Activated naive CD8-positive, alpha-beta T cell treated with anti-CD3 and anti-CD28 coated beads, Interleukin-2, amount 10 ng/mL, durations not matched to agents 7 days and 5 days (primary cell): ENCODE measurements at regions not wholly inside any gene's neighbourhood (a gene's known extent, or its start where the extent isn't known, plus 50 kb on each side); places are given as distances from the start of the nearest gene placed in this dataset.

Experiments used
- ATAC-seq: fragments of 150-1000 bp; cut with Tn5 transposase; one replicate; pipeline ENCODE4 v1.10.0; 2021; ENCODE audit warnings: low read depth, moderate library complexity
- POLR2A ChIA-PET: fragments of 350-600 bp; sonication (Branson Sonifier 250); formaldehyde crosslinking; loops from one replicate; lab custom pipeline; 2021; ENCODE audit warnings: antibody characterized with exemption; lab: Charles Lee
- DNase-seq: peaks from one replicate; pipeline ENCODE4 v3.0.0; 2021
- H3K27ac Mint-ChIP-seq: one replicate; pipeline ENCODE4 v1.8.0; 2022; ENCODE audit warnings: mild to moderate bottlenecking, mixed read lengths
- H3K27me3 Mint-ChIP-seq: one replicate; pipeline ENCODE4 v1.8.0; 2022; ENCODE audit warnings: mild to moderate bottlenecking, moderate library complexity, mixed read lengths
- H3K36me3 Mint-ChIP-seq: one replicate; pipeline ENCODE4 v1.8.0; 2021; ENCODE audit warnings: mild to moderate bottlenecking, mixed read lengths
- H3K4me1 Mint-ChIP-seq: one replicate; pipeline ENCODE4 v1.8.0; 2021; ENCODE audit warnings: mixed read lengths
- H3K4me3 Mint-ChIP-seq: one replicate; pipeline ENCODE4 v1.8.0; 2022; ENCODE audit warnings: mild to moderate bottlenecking, moderate library complexity, mixed read lengths
- H3K9me3 Mint-ChIP-seq: one replicate; pipeline ENCODE4 v1.8.0; 2021; ENCODE audit warnings: mixed read lengths

GRCh38 chr16:49216593-49216992 lies 65.0 kb downstream of the CBLN1 start:
- ATAC-seq (no peak), DNase-seq (no peak)
- H3K27ac Mint-ChIP-seq = no peak overlapping the region
- H3K27me3 Mint-ChIP-seq = no peaks in the 10 kb centered on the region
- no peaks in the 10 kb centered on the region for H3K4me1 Mint-ChIP-seq
- H3K36me3 Mint-ChIP-seq = no peaks in the 10 kb centered on the region
- no peaks in the 10 kb centered on the region for H3K9me3 Mint-ChIP-seq
- POLR2A ChIA-PET = no interaction called here
- H3K4me3 Mint-ChIP-seq = no peak overlapping the region

DNA sequence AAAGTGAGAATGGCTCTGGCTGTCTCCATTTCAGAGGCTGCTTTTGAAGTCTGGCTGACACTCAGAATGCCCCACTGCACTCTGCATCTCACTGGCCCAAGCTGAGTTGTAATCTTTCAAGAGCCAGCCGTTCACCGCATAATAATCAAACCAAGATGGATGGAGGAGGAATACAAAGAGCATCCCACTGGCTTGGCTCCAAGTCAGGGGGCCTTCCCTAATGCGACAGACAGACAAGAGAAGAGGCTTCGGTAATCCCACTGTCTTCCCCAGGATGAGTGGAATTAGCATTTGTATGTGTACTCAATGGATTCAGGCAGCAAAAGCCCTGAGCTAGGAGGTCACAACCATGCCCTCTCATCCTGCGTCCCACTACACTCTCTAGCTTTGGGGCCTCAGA lies 68.0 kb downstream of the CBLN1 start:
- no peaks in the 10 kb centered on the region for H3K27me3 Mint-ChIP-seq
- no peaks in the 10 kb centered on the region for H3K36me3 Mint-ChIP-seq
- DNase-seq (no peak), ATAC-seq (no peak)
- POLR2A ChIA-PET = no interaction called here
- H3K4me1 Mint-ChIP-seq = no peaks in the 10 kb centered on the region
- no peak overlapping the region for H3K4me3 Mint-ChIP-seq
- H3K27ac Mint-ChIP-seq = no peak overlapping the region
- H3K9me3 Mint-ChIP-seq = no peaks in the 10 kb centered on the region

- DNase-seq = no peak
- Mint-ChIP-seq H3K27me3 (no peaks in the 10 kb centered on the region), H3K9me3 (no peaks in the 10 kb centered on the region), H3K4me3 (no peak overlapping the region), H3K36me3 (no peaks in the 10 kb centered on the region), H3K4me1 (no peaks in the 10 kb centered on the region), H3K27ac (no peak overlapping the region)
- no peak for ATAC-seq
- POLR2A ChIA-PET = no interaction called here
These were observed 77.4 kb downstream of the CBLN1 start for GRCh38 chr16:49204191-49204590.

- Mint-ChIP-seq H3K36me3 (no peaks in the 10 kb centered on the region), H3K9me3 (no peaks in the 10 kb centered on the region), H3K27ac (no peak overlapping the region), H3K4me3 (no peak overlapping the region), H3K27me3 (no peaks in the 10 kb centered on the region), H3K4me1 (no peaks in the 10 kb centered on the region)
- no peak for DNase-seq
- no peak for ATAC-seq
- POLR2A ChIA-PET = no interaction called here
These were observed 78.3 kb downstream of the CBLN1 start for GRCh38 chr16:49203361-49203760.

DNA sequence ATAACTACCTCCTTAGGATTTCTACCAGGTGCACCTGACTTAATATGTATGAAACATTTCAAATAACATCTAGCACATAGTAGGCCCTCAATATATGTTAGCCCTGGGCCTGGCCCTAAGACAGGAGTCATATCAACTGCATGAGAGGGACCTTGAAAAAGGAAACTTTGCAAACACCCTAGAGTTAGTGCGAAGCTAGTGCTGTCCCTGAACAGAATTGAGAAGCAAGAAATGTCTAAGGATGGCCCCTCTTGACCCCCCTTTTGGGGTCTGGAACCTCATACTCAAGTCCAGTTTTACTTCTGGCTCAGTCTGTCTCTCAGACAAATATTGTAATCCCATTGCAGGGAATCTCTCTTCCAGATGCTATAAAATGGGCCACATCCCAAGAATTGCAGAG lies 80.5 kb downstream of the CBLN1 start:
- ATAC-seq (no peak), DNase-seq (no peak)
- H3K36me3 Mint-ChIP-seq = no peaks in the 10 kb centered on the region
- no peaks in the 10 kb centered on the region for H3K9me3 Mint-ChIP-seq
- H3K27me3 Mint-ChIP-seq = no peaks in the 10 kb centered on the region
- no peak overlapping the region for H3K27ac Mint-ChIP-seq
- H3K4me1 Mint-ChIP-seq = no peaks in the 10 kb centered on the region
- no peak overlapping the region for H3K4me3 Mint-ChIP-seq
- POLR2A ChIA-PET = no interaction called here

- ATAC-seq (no peak), DNase-seq (no peak)
- no peaks in the 10 kb centered on the region for H3K9me3 Mint-ChIP-seq
- no peaks in the 10 kb centered on the region for H3K4me1 Mint-ChIP-seq
- POLR2A ChIA-PET = no interaction called here
- H3K4me3 Mint-ChIP-seq = no peak overlapping the region
- H3K27ac Mint-ChIP-seq = no peak overlapping the region
- no peaks in the 10 kb centered on the region for H3K36me3 Mint-ChIP-seq
- H3K27me3 Mint-ChIP-seq = no peaks in the 10 kb centered on the region
These were observed 81.3 kb downstream of the CBLN1 start for GRCh38 chr16:49200223-49200820.

DNA sequence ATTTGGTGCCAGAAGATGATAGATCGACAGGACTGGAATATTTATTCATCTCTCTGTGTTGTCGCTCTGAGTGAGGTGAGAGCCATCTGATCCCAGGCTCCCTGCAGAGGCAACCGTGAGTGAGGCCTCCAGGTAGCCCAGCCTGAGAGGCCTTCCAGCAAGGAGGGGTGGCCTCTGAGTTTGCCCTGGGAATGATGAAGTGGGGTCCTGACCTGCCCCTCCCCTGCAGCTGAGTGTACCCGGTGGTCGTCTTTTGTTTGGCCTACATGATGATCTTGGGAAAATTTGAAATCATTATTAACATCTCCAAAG lies 86.4 kb downstream of the CBLN1 start:
- Mint-ChIP-seq H3K4me1 (no peaks in the 10 kb centered on the region), H3K9me3 (no peaks in the 10 kb centered on the region), H3K27me3 (no peaks in the 10 kb centered on the region), H3K4me3 (no peak overlapping the region), H3K27ac (no peak overlapping the region), H3K36me3 (no peaks in the 10 kb centered on the region)
- ATAC-seq (no peak), DNase-seq (no peak)
- POLR2A ChIA-PET = no interaction called here

- Mint-ChIP-seq H3K9me3 (no peaks in the 10 kb centered on the region), H3K27ac (no peak overlapping the region), H3K4me3 (no peak overlapping the region), H3K27me3 (no peaks in the 10 kb centered on the region), H3K4me1 (no peaks in the 10 kb centered on the region), H3K36me3 (no peaks in the 10 kb centered on the region)
- DNase-seq = no peak
- POLR2A ChIA-PET = no interaction called here
- no peak for ATAC-seq
These were observed 87.0 kb downstream of the CBLN1 start for GRCh38 chr16:49194537-49195236.

- ATAC-seq (no peak), DNase-seq (no peak)
- POLR2A ChIA-PET = no interaction called here
- no peaks in the 10 kb centered on the region for H3K9me3 Mint-ChIP-seq
- no peak overlapping the region for H3K4me3 Mint-ChIP-seq
- H3K36me3 Mint-ChIP-seq = no peaks in the 10 kb centered on the region
- no peaks in the 10 kb centered on the region for H3K27me3 Mint-ChIP-seq
- no peaks in the 10 kb centered on the region for H3K4me1 Mint-ChIP-seq
- no peak overlapping the region for H3K27ac Mint-ChIP-seq
These were observed 88.0 kb downstream of the CBLN1 start for GRCh38 chr16:49193596-49193995.

DNA sequence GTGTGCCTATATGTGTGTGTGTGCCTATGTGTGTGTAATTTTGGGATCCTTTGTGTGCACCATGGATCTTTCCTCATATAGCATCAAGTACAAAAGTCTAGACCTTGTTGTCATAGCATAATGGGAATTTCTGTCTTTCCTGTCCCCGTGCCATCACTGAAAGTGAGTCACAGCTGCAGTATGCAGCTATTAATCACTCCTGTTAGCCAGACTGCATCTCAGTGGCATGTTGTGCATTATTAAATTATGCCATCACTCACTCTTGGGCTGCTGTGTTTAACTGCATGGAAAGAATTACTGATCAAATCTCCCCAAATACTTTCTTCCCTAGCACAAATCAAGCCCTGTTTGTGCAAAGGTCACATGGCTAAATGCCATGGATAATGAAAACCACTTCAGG lies 92.4 kb downstream of the CBLN1 start:
- no peaks in the 10 kb centered on the region for H3K36me3 Mint-ChIP-seq
- no peaks in the 10 kb centered on the region for H3K4me1 Mint-ChIP-seq
- H3K27me3 Mint-ChIP-seq = no peaks in the 10 kb centered on the region
- POLR2A ChIA-PET = no interaction called here
- H3K27ac Mint-ChIP-seq = no peak overlapping the region
- ATAC-seq (no peak), DNase-seq (no peak)
- H3K9me3 Mint-ChIP-seq = no peaks in the 10 kb centered on the region
- no peak overlapping the region for H3K4me3 Mint-ChIP-seq

GRCh38 chr16:49183911-49184310 lies 97.7 kb downstream of the CBLN1 start:
- H3K4me1 Mint-ChIP-seq = no peaks in the 10 kb centered on the region
- POLR2A ChIA-PET = no interaction called here
- no peaks in the 10 kb centered on the region for H3K27me3 Mint-ChIP-seq
- H3K36me3 Mint-ChIP-seq = no peaks in the 10 kb centered on the region
- no peaks in the 10 kb centered on the region for H3K9me3 Mint-ChIP-seq
- no peak for DNase-seq
- H3K27ac Mint-ChIP-seq = no peak overlapping the region
- no peak overlapping the region for H3K4me3 Mint-ChIP-seq
- ATAC-seq = no peak

DNA sequence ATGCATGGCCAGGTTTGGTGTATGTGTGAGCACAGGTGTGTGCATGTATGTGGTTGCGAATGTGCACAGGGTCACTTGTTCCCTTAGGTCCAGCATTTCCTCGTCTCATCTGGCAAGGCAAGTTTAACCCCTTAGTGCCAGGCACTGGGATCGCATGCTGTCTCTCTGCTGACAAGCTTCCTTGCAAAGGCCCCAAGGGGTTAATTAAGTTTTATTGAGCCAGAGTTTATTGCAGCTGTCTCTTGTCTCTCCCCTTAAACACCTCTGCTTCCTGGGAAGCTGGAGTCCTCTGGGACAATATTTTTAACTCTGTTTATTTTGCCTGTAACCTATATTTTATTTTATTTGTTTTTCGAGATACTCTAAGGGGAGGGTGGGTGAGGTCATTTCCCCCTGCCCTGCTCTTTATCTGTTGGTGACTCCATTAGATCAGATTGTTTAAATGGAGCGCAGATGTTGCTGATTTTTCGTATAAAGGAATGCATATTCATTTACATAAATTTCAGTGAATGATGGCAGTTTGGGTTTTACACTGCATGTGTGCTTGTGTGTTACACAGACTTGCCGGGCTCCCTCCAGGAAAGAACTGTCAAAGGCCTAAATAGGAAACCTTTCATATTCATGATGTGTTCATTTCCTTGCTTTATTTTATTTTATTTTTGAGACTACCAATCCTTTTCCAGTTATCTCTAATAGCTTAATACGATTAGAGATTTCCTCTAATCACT lies 99.7 kb downstream of the CBLN1 start:
- Mint-ChIP-seq H3K36me3 (no peaks in the 10 kb centered on the region), H3K4me1 (no peaks in the 10 kb centered on the region), H3K27me3 (no peaks in the 10 kb centered on the region), H3K4me3 (no peak overlapping the region), H3K27ac (no peak overlapping the region), H3K9me3 (no peaks in the 10 kb centered on the region)
- POLR2A ChIA-PET = no interaction called here
- no peak for ATAC-seq
- DNase-seq = no peak

- ATAC-seq = no peak
- POLR2A ChIA-PET = no interaction called here
- no peaks in the 10 kb centered on the region for H3K36me3 Mint-ChIP-seq
- H3K4me3 Mint-ChIP-seq = no peak overlapping the region
- DNase-seq = no peak
- H3K27me3 Mint-ChIP-seq = no peaks in the 10 kb centered on the region
- H3K9me3 Mint-ChIP-seq = no peaks in the 10 kb centered on the region
- no peak overlapping the region for H3K27ac Mint-ChIP-seq
- no peaks in the 10 kb centered on the region for H3K4me1 Mint-ChIP-seq
These were observed 101.8 kb downstream of the CBLN1 start for GRCh38 chr16:49179714-49180330.

GRCh38 chr16:49168126-49168525 lies 113.5 kb downstream of the CBLN1 start:
- no peaks in the 10 kb centered on the region for H3K4me1 Mint-ChIP-seq
- POLR2A ChIA-PET = no interaction called here

More at GRCh38 chr16:49168126-49168525, 113.5 kb downstream of the CBLN1 start:
- ATAC-seq (no peak), DNase-seq (no peak)
- no peaks in the 10 kb centered on the region for H3K36me3 Mint-ChIP-seq
- no peak overlapping the region for H3K4me3 Mint-ChIP-seq
- H3K9me3 Mint-ChIP-seq = no peaks in the 10 kb centered on the region
- H3K27ac Mint-ChIP-seq = no peak overlapping the region
- no peaks in the 10 kb centered on the region for H3K27me3 Mint-ChIP-seq
